CD4-positive, alpha-beta T cell treated with Interleukin-2 at 100 ng/mL for 4 hours (primary cell): ENCODE measurements at regions not wholly inside any gene's neighbourhood (a gene's known extent, or its start where the extent isn't known, plus 50 kb on each side); places are given as distances from the start of the nearest gene placed in this dataset.

Experiments
- DNase-seq: peaks from one replicate; pipeline ENCODE4 v3.0.0-alpha.2; 2020; ENCODE audit warnings: low spot score

- DNase-seq = no peak
Observed at GRCh38 chr14:101453225-101453624, 108.1 kb upstream of the DIO3 start.

GRCh38 chr14:101454229-101454628 is 107.1 kb upstream of the DIO3 start:
- no peak for DNase-seq

GRCh38 chr14:101456246-101457175 is 104.8 kb upstream of the DIO3 start:
- no peak for DNase-seq

- no peak for DNase-seq
Observed at GRCh38 chr14:101457301-101457935, 103.9 kb upstream of the DIO3 start.

- DNase-seq = no peak
Observed at GRCh38 chr14:101457936-101458740, 103.2 kb upstream of the DIO3 start.

- DNase-seq = no peak
Observed at GRCh38 chr14:101458741-101459550, 102.3 kb upstream of the DIO3 start.

- no peak for DNase-seq
Observed at GRCh38 chr14:101459551-101459900, 101.8 kb upstream of the DIO3 start.

GRCh38 chr14:101460521-101460920 is 100.8 kb upstream of the DIO3 start:
- no peak for DNase-seq

- no peak for DNase-seq
Observed at GRCh38 chr14:101460986-101461750, 100.1 kb upstream of the DIO3 start.

- DNase-seq = no peak
Observed at GRCh38 chr14:101461891-101462290, 99.4 kb upstream of the DIO3 start.

GRCh38 chr14:101462726-101463565 is 98.3 kb upstream of the DIO3 start:
- DNase-seq = no peak

GRCh38 chr14:101463566-101464171 is 97.6 kb upstream of the DIO3 start:
- no peak for DNase-seq

GRCh38 chr14:101464310-101464983 is 96.8 kb upstream of the DIO3 start:
- DNase-seq = no peak

- no peak for DNase-seq
Observed at GRCh38 chr14:101464984-101465794, 96.1 kb upstream of the DIO3 start.

- DNase-seq = no peak
Observed at GRCh38 chr14:101465795-101466448, 95.4 kb upstream of the DIO3 start.

GRCh38 chr14:101466456-101467180 is 94.7 kb upstream of the DIO3 start:
- DNase-seq = no peak
